OCI-LY7 (cell line): ENCODE measurements at regions not wholly inside any gene's neighbourhood (a gene's known extent, or its start where the extent isn't known, plus 50 kb on each side); places are given as distances from the start of the nearest gene placed in this dataset.

Experiments used
- CTCF ChIP-seq: fragments of 200-600 bp; sonication (generic); conservative IDR thresholded peaks from 2 replicates; pipeline ENCODE4 v1.5.1; 2014; ENCODE audit warnings: mild to moderate bottlenecking, antibody characterized with exemption, low read length, moderate library complexity, mixed read lengths
- EZH2phosphoT487 ChIP-seq: fragments of 200-600 bp; sonication (generic); IDR thresholded peaks from 2 replicates; pipeline ENCODE4 v1.6.1; 2018; ENCODE audit warnings: low read depth, borderline replicate concordance, mild to moderate bottlenecking, mixed run types, antibody characterized with exemption, low read length, moderate library complexity, mixed read lengths

- no peak for TF ChIP-seq CTCF
- no peak for TF ChIP-seq EZH2phosphoT487
Observed at GRCh38 chr5:116377276-116378006, 197.2 kb downstream of the SEMA6A start.
